ENCODE measurements at regions not wholly inside any gene's neighbourhood (a gene's known extent, or its start where the extent isn't known, plus 50 kb on each side); places are given as distances from the start of the nearest gene placed in this dataset.

- Histone ChIP-seq H3K9me3 (no peaks in the 10 kb centered on the region), H3K27ac (no peak overlapping the region), H3K4me3 (no peak overlapping the region), H3K27me3 (no peaks in the 10 kb centered on the region), H3K36me3 (no peaks in the 10 kb centered on the region), H3K4me1 (no peaks in the 10 kb centered on the region)
- TF ChIP-seq CTCF (IDR thresholded peaks at IDR 0.05), result no peak
- DNase-seq (ENCODE audit: low spot score), result no peak
These were observed 54.7 kb upstream of the ARSJ start for GRCh38 chr4:114034189-114034588.

GRCh38 chr4:114036426-114036825 lies 57.0 kb upstream of the ARSJ start:
- H3K36me3 ChIP-seq, result no peaks in the 10 kb centered on the region
- no peak for DNase-seq (ENCODE audit: low spot score)
- no peaks in the 10 kb centered on the region for H3K4me1 ChIP-seq
- no peaks in the 10 kb centered on the region for H3K9me3 ChIP-seq
- no peaks in the 10 kb centered on the region for H3K27me3 ChIP-seq
- H3K27ac ChIP-seq, result no peak overlapping the region
- H3K4me3 ChIP-seq, result no peak overlapping the region
- no peak for TF ChIP-seq CTCF (IDR thresholded peaks at IDR 0.05)

- Histone ChIP-seq H3K27me3 (no peaks in the 10 kb centered on the region), H3K27ac (no peak overlapping the region), H3K4me3 (no peak overlapping the region), H3K36me3 (no peaks in the 10 kb centered on the region), H3K9me3 (no peaks in the 10 kb centered on the region), H3K4me1 (no peaks in the 10 kb centered on the region)
- no peak for DNase-seq (ENCODE audit: low spot score)
- TF ChIP-seq CTCF (IDR thresholded peaks at IDR 0.05), result no peak
These were observed 57.4 kb upstream of the ARSJ start for GRCh38 chr4:114036864-114037263.

- Histone ChIP-seq H3K9me3 (no peaks in the 10 kb centered on the region), H3K4me3 (no peak overlapping the region), H3K27me3 (no peaks in the 10 kb centered on the region), H3K36me3 (no peaks in the 10 kb centered on the region), H3K4me1 (no peaks in the 10 kb centered on the region), H3K27ac (no peak overlapping the region)
- DNase-seq (ENCODE audit: low spot score), result no peak
- no peak for TF ChIP-seq CTCF (IDR thresholded peaks at IDR 0.05)
These were observed 58.5 kb upstream of the ARSJ start for GRCh38 chr4:114037988-114038387.

GRCh38 chr4:114038762-114039387 lies 59.4 kb upstream of the ARSJ start:
- H3K27ac ChIP-seq, result no peak overlapping the region
- H3K9me3 ChIP-seq, result no peaks in the 10 kb centered on the region
- no peaks in the 10 kb centered on the region for H3K27me3 ChIP-seq
- no peaks in the 10 kb centered on the region for H3K36me3 ChIP-seq
- no peak for TF ChIP-seq CTCF (IDR thresholded peaks at IDR 0.05)
- H3K4me3 ChIP-seq, result no peak overlapping the region
- H3K4me1 ChIP-seq, result no peaks in the 10 kb centered on the region
- DNase-seq (ENCODE audit: low spot score), result no peak
